ENCODE measurements at regions not wholly inside any gene's neighbourhood (a gene's known extent, or its start where the extent isn't known, plus 50 kb on each side); places are given as distances from the start of the nearest gene placed in this dataset.

- H3K4me3 ChIP-seq (ENCODE audit: low read depth, low read length), result no peak overlapping the region
- no peaks in the 10 kb centered on the region for H3K27me3 ChIP-seq (ENCODE audit: control insufficient read depth, insufficient read depth, low read length)
- no peak for TF ChIP-seq CTCF (IDR thresholded peaks at IDR 0.05; ENCODE audit: insufficient read depth, low read length, poor library complexity, severe bottlenecking)
- no peaks in the 10 kb centered on the region for H3K36me3 ChIP-seq (ENCODE audit: control insufficient read depth, insufficient read depth, low read length)
- DNase-seq (ENCODE audit: low read depth), result no peak
Measured at GRCh38 chr2:173696274-173696673, 268.9 kb downstream of the SP3 start.

GRCh38 chr2:173697929-173698328 is 267.2 kb downstream of the SP3 start:
- no peak for DNase-seq (ENCODE audit: low read depth)
- no peak for TF ChIP-seq CTCF (IDR thresholded peaks at IDR 0.05; ENCODE audit: insufficient read depth, low read length, poor library complexity, severe bottlenecking)
- Histone ChIP-seq H3K27me3 (ENCODE audit: control insufficient read depth, insufficient read depth, low read length) (no peaks in the 10 kb centered on the region), H3K36me3 (ENCODE audit: control insufficient read depth, insufficient read depth, low read length) (no peaks in the 10 kb centered on the region), H3K4me3 (ENCODE audit: low read depth, low read length) (no peak overlapping the region)

- Histone ChIP-seq H3K36me3 (ENCODE audit: control insufficient read depth, insufficient read depth, low read length) (no peaks in the 10 kb centered on the region), H3K4me3 (ENCODE audit: low read depth, low read length) (no peak overlapping the region), H3K27me3 (ENCODE audit: control insufficient read depth, insufficient read depth, low read length) (no peaks in the 10 kb centered on the region)
- DNase-seq (ENCODE audit: low read depth), result no peak
- TF ChIP-seq CTCF (IDR thresholded peaks at IDR 0.05; ENCODE audit: insufficient read depth, low read length, poor library complexity, severe bottlenecking), result no peak
Measured at GRCh38 chr2:173705656-173706055, 259.5 kb downstream of the SP3 start.

GRCh38 chr2:173706936-173707335 is 258.2 kb downstream of the SP3 start:
- no peaks in the 10 kb centered on the region for H3K27me3 ChIP-seq (ENCODE audit: control insufficient read depth, insufficient read depth, low read length)
- TF ChIP-seq CTCF (IDR thresholded peaks at IDR 0.05; ENCODE audit: insufficient read depth, low read length, poor library complexity, severe bottlenecking), result no peak

GRCh38 chr2:173708806-173709205 is 256.4 kb downstream of the SP3 start:
- Histone ChIP-seq H3K36me3 (ENCODE audit: control insufficient read depth, insufficient read depth, low read length) (no peaks in the 10 kb centered on the region), H3K4me3 (ENCODE audit: low read depth, low read length) (no peak overlapping the region), H3K27me3 (ENCODE audit: control insufficient read depth, insufficient read depth, low read length) (no peaks in the 10 kb centered on the region)
- no peak for DNase-seq (ENCODE audit: low read depth)
- TF ChIP-seq CTCF (IDR thresholded peaks at IDR 0.05; ENCODE audit: insufficient read depth, low read length, poor library complexity, severe bottlenecking), result no peak

More at GRCh38 chr2:173706936-173707335, 258.2 kb downstream of the SP3 start:
- no peak for DNase-seq (ENCODE audit: low read depth)
- no peaks in the 10 kb centered on the region for H3K36me3 ChIP-seq (ENCODE audit: control insufficient read depth, insufficient read depth, low read length)
- no peak overlapping the region for H3K4me3 ChIP-seq (ENCODE audit: low read depth, low read length)

- Histone ChIP-seq H3K4me3 (ENCODE audit: low read depth, low read length) (no peak overlapping the region), H3K27me3 (ENCODE audit: control insufficient read depth, insufficient read depth, low read length) (no peaks in the 10 kb centered on the region), H3K36me3 (ENCODE audit: control insufficient read depth, insufficient read depth, low read length) (no peaks in the 10 kb centered on the region)
- DNase-seq (ENCODE audit: low read depth), result no peak
- no peak for TF ChIP-seq CTCF (IDR thresholded peaks at IDR 0.05; ENCODE audit: insufficient read depth, low read length, poor library complexity, severe bottlenecking)
Measured at GRCh38 chr2:173711816-173712215, 253.4 kb downstream of the SP3 start.
